A549 (cell line): ENCODE measurements at regions not wholly inside any gene's neighbourhood (a gene's known extent, or its start where the extent isn't known, plus 50 kb on each side); places are given as distances from the start of the nearest gene placed in this dataset.

Experiments used
- ATAC-seq, 2 experiments: fragments of 200-7000 bp in 1 of 2; fragments of >200 bp in 1 of 2; cut with Nextera tagmentation in 1 of 2; cut with Tn5 transposase in 1 of 2; 3 replicates each; pipeline versions ENCODE4 v1.8.0 to v1.9.1; 2018 to 2020; ENCODE audit warnings: mild to moderate bottlenecking in 1 of 2, moderate library complexity in 1 of 2
- CTCF ChIA-PET: fragments of 300-600 bp; sonication (Branson Sonifier 250); formaldehyde crosslinking; extraction: SDS; loops from one replicate; lab custom pipeline; 2021; ENCODE audit warnings: antibody characterized with exemption, inconsistent platforms; lab: Yijun Ruan, JAX
- POLR2A ChIA-PET: fragments of 350-600 bp; formaldehyde crosslinking; extraction: SDS; loops from one replicate; lab custom pipeline; 2021; ENCODE audit warnings: antibody characterized with exemption, inconsistent platforms; lab: Yijun Ruan, JAX
- DNase-seq, 2 experiments: peaks; one replicate each; pipeline versions ENCODE4 v3.0.0 to v3.0.0-alpha.2; 2011 to 2016; ENCODE audit warnings: low read depth in 1 of 2, low spot score in 1 of 2
- FAIRE-seq: peaks from 2 replicates; lab custom pipeline; 2011; peaks lifted over from hg19 to GRCh38; lab: Jason Lieb, UNC
- H3K27ac ChIP-seq, 2 experiments: fragments of >200 bp; sonication (Bioruptor Twin); formaldehyde crosslinking; 3 replicates each; pipeline ENCODE4 v1.5.1; 2016 to 2017
- H3K4me1 ChIP-seq: fragments of >200 bp; sonication (Bioruptor Twin); formaldehyde crosslinking; 3 replicates; pipeline ENCODE4 v1.6.1; 2016
- H3K4me2 ChIP-seq: fragments of >200 bp; sonication (Bioruptor Twin); formaldehyde crosslinking; 3 replicates; pipeline ENCODE4 v1.6.1; 2016
- H3K4me3 ChIP-seq: fragments of >200 bp; sonication (Bioruptor Twin); formaldehyde crosslinking; 3 replicates; pipeline ENCODE4 v1.5.1; 2016
- H3K9me3 ChIP-seq: fragments of >200 bp; sonication (Bioruptor Twin); formaldehyde crosslinking; 3 replicates; pipeline ENCODE4 v1.6.1; 2016
- CBX2 ChIP-seq: fragments of 200-600 bp; sonication (generic); IDR thresholded peaks from 2 replicates; pipeline ENCODE4 v1.6.1; 2016; ENCODE audit warnings: low read depth, mild to moderate bottlenecking, borderline replicate concordance
- CBX8 ChIP-seq: fragments of 200-600 bp; sonication (generic); IDR thresholded peaks from 2 replicates; pipeline ENCODE4 v1.6.1; 2016
- CHD2 ChIP-seq: fragments of 150-350 bp; IDR thresholded peaks from 2 replicates; pipeline ENCODE4 v1.6.1; 2014; ENCODE audit warnings: low read length; ENCODE audit not compliant: partially characterized antibody
- EHF ChIP-seq: fragments of 250-450 bp; sonication (Bioruptor Pico); IDR thresholded peaks from 2 replicates; pipeline ENCODE4 v1.5.0; 2020; ENCODE audit warnings: mild to moderate bottlenecking
- ESRRA ChIP-seq: fragments of 150-350 bp; IDR thresholded peaks from 2 replicates; pipeline ENCODE4 v1.6.1; 2014; ENCODE audit warnings: mild to moderate bottlenecking, low read length, borderline replicate concordance
- FOXS1 ChIP-seq: fragments of 250-450 bp; sonication (Bioruptor Pico); IDR thresholded peaks from 2 replicates; pipeline ENCODE4 v1.5.0; 2020; ENCODE audit warnings: mild to moderate bottlenecking, moderate library complexity
- GATA3 ChIP-seq: IDR thresholded peaks from 2 replicates; pipeline ENCODE4 v1.6.1; 2012; ENCODE audit warnings: borderline replicate concordance
- HDAC2 ChIP-seq: fragments of 200-600 bp; sonication (generic); IDR thresholded peaks from 2 replicates; pipeline ENCODE4 v1.6.1; 2016
- HES2 ChIP-seq: fragments of >200 bp; sonication (Bioruptor Twin); formaldehyde crosslinking; IDR thresholded peaks from 2 replicates; pipeline ENCODE4 v1.6.1; 2016
- HEYL ChIP-seq: fragments of 250-450 bp; sonication (Bioruptor Pico); IDR thresholded peaks from 2 replicates; pipeline ENCODE4 v1.8.0; 2021; ENCODE audit warnings: mild to moderate bottlenecking, moderate library complexity
- HOXA7 ChIP-seq: fragments of 250-450 bp; sonication (Bioruptor Pico); IDR thresholded peaks from 2 replicates; pipeline ENCODE4 v1.5.0; 2020; ENCODE audit warnings: mild to moderate bottlenecking, moderate library complexity
- HOXB13 ChIP-seq: fragments of 250-450 bp; sonication (Bioruptor Pico); IDR thresholded peaks from 2 replicates; pipeline ENCODE4 v1.5.0; 2020; ENCODE audit warnings: low read depth, mild to moderate bottlenecking, moderate library complexity
- HOXB5 ChIP-seq: fragments of 250-450 bp; sonication (Bioruptor Pico); IDR thresholded peaks from 2 replicates; pipeline ENCODE4 v1.5.0; 2020; ENCODE audit warnings: mild to moderate bottlenecking, moderate library complexity
- KDM5A ChIP-seq: fragments of 200-600 bp; sonication (generic); IDR thresholded peaks from 2 replicates; pipeline ENCODE4 v1.6.1; 2016; ENCODE audit warnings: antibody characterized with exemption, mild to moderate bottlenecking
- MAFK ChIP-seq: fragments of 450-650 bp; IDR thresholded peaks from 2 replicates; pipeline ENCODE4 v1.6.1; 2014; ENCODE audit not compliant: partially characterized antibody
- MAZ ChIP-seq: fragments of 150-350 bp; IDR thresholded peaks from 2 replicates; pipeline ENCODE4 v1.6.1; 2014; ENCODE audit warnings: antibody characterized with exemption, low read depth, low read length, borderline replicate concordance
- NFE2L2 ChIP-seq: fragments of 150-350 bp; conservative IDR thresholded peaks from 2 replicates; pipeline ENCODE4 v1.6.1; 2014; ENCODE audit warnings: low read length
- NPAS2 ChIP-seq: fragments of 250-450 bp; sonication (Bioruptor Pico); IDR thresholded peaks from 2 replicates; pipeline ENCODE4 v1.8.0; 2022; ENCODE audit warnings: mild to moderate bottlenecking, moderate library complexity, borderline replicate concordance
- PHF8 ChIP-seq: fragments of 200-600 bp; sonication (generic); IDR thresholded peaks from 2 replicates; pipeline ENCODE4 v1.6.1; 2016; ENCODE audit warnings: low read depth, mild to moderate bottlenecking, antibody characterized with exemption, moderate library complexity, borderline replicate concordance
- POLR2A ChIP-seq: IDR thresholded peaks from 2 replicates; pipeline ENCODE4 v1.6.1; 2012; ENCODE audit warnings: mild to moderate bottlenecking, low read length
- RAD21 ChIP-seq, 2 experiments: fragments of >200 bp in 1 of 2; sonication (Bioruptor Twin) in 1 of 2; formaldehyde crosslinking in 1 of 2; IDR thresholded peaks in 1 of 2; conservative IDR thresholded peaks in 1 of 2; 2 replicates in 1 of 2; 3 replicates in 1 of 2; pipeline ENCODE4 v1.6.1; 2012 to 2018; ENCODE audit warnings: inconsistent platforms in 1 of 2
- RARB ChIP-seq: fragments of 250-450 bp; sonication (Bioruptor Pico); IDR thresholded peaks from 2 replicates; pipeline ENCODE4 v1.8.0; 2021; ENCODE audit warnings: mild to moderate bottlenecking, moderate library complexity
- RNF2 ChIP-seq: fragments of 200-600 bp; sonication (generic); IDR thresholded peaks from 2 replicates; pipeline ENCODE4 v1.6.1; 2016; ENCODE audit warnings: low read depth, mild to moderate bottlenecking, antibody characterized with exemption, moderate library complexity, borderline replicate concordance
- SMC3 ChIP-seq: fragments of >200 bp; sonication (Bioruptor Twin); formaldehyde crosslinking; IDR thresholded peaks from 3 replicates; pipeline ENCODE4 v1.6.1; 2018; ENCODE audit warnings: inconsistent platforms
- SREBF2 ChIP-seq: fragments of 450-650 bp; IDR thresholded peaks from 2 replicates; pipeline ENCODE4 v1.6.1; 2014; ENCODE audit warnings: mild to moderate bottlenecking, moderate library complexity
- TFCP2L1 ChIP-seq: fragments of 250-450 bp; sonication (Bioruptor Pico); IDR thresholded peaks from 2 replicates; pipeline ENCODE4 v1.5.0; 2021; ENCODE audit warnings: mild to moderate bottlenecking
- USF2 ChIP-seq: fragments of 450-650 bp; IDR thresholded peaks from 2 replicates; pipeline ENCODE4 v1.6.1; 2014; ENCODE audit warnings: antibody characterized with exemption
- ZC3H11A ChIP-seq: fragments of 450-650 bp; IDR thresholded peaks from 2 replicates; pipeline ENCODE4 v1.6.1; 2014; ENCODE audit warnings: antibody characterized with exemption, mild to moderate bottlenecking
- ZNF302 ChIP-seq: fragments of 250-450 bp; sonication (Bioruptor Pico); IDR thresholded peaks from 2 replicates; pipeline ENCODE4 v1.9.0; 2021; ENCODE audit warnings: inconsistent platforms, mild to moderate bottlenecking, moderate library complexity
- WGBS: methylation state at CpG from one replicate; pipeline ENCODE4 v1.1.6; 2017; ENCODE audit errors: missing lambda C conversion rate; 5-methylcytosine and 5-hydroxymethylcytosine counted together

GRCh38 chr4:98758182-98758581, 99.8 kb upstream of the TSPAN5 start:
- H3K4me1 ChIP-seq: no peaks in the 10 kb centered on the region
- DNase-seq (no peak), FAIRE-seq (no peak), ATAC-seq (no peak)
- H3K27ac ChIP-seq: no peak overlapping the region
- no peak overlapping the region for H3K4me3 ChIP-seq
- H3K9me3 ChIP-seq: no peaks in the 10 kb centered on the region
- 57% methylated on average over 1 of the region's 1 CpG for WGBS
- POLR2A ChIA-PET: no interaction called here
- CTCF ChIA-PET: no interaction called here
- H3K4me2 ChIP-seq: no peak overlapping the region
- no peak for TF ChIP-seq HEYL

GRCh38 chr4:98754736-98755135, 96.3 kb upstream of the TSPAN5 start:
- Histone ChIP-seq H3K4me1 (no peaks in the 10 kb centered on the region), H3K9me3 (no peaks in the 10 kb centered on the region), H3K4me3 (no peak overlapping the region), H3K4me2 (no peak overlapping the region), H3K27ac (no peak overlapping the region)
- CTCF ChIA-PET: interaction anchor here (1.7 kb wide), 2 partner anchors 10 to 287 kb away, joined by 3 to 4 read pairs; no protein-coding TSS in a partner anchor
- POLR2A ChIA-PET: no interaction called here
- no peak for FAIRE-seq
- DNase-seq: no peak
- 100% methylated on average over 1 of the region's 1 CpG for WGBS
- TF ChIP-seq NFE2L2 (no peak), HES2 (no peak), GATA3 (no peak), HEYL (no peak), CBX8 (no peak), MAZ (no peak), MAFK (no peak), CHD2 (no peak), TFCP2L1 (CRISPR knock-in tag) (no peak), HOXB13 (CRISPR knock-in tag) (no peak), HOXA7 (CRISPR knock-in tag) (no peak), ESRRA (no peak), SREBF2 (no peak), HOXB5 (CRISPR knock-in tag) (no peak), SMC3 (no peak), EHF (CRISPR knock-in tag) (no peak), RAD21 (conservative IDR thresholded peaks at IDR 0.05 in 1 of 2, IDR thresholded peaks at IDR 0.05 in 1 of 2) (no peak)
- no peak for ATAC-seq

- H3K27ac ChIP-seq: no peak overlapping the region
- H3K4me1 ChIP-seq: no peaks in the 10 kb centered on the region
- no peak for TF ChIP-seq HES2
- TF ChIP-seq KDM5A: no peak
- TF ChIP-seq RNF2: no peak
- no peak for TF ChIP-seq HDAC2
- TF ChIP-seq USF2: no peak
- no peak for TF ChIP-seq ZC3H11A
- no peak for TF ChIP-seq CHD2
- TF ChIP-seq NPAS2 (CRISPR knock-in tag): no peak
- TF ChIP-seq CBX2: no peak
- no peak for TF ChIP-seq EHF (CRISPR knock-in tag)
- TF ChIP-seq CBX8: no peak
- TF ChIP-seq RARB (CRISPR knock-in tag): no peak
- no peak for TF ChIP-seq FOXS1 (CRISPR knock-in tag)
- no peak for TF ChIP-seq PHF8
- TF ChIP-seq ZNF302 (CRISPR knock-in tag): no peak
- no peak for TF ChIP-seq POLR2A
- no peak overlapping the region for H3K4me2 ChIP-seq
- CTCF ChIA-PET: no interaction called here
- H3K4me3 ChIP-seq: no peak overlapping the region
- DNase-seq (no peak), FAIRE-seq (no peak), ATAC-seq (no peak)
- H3K9me3 ChIP-seq: no peaks in the 10 kb centered on the region
- POLR2A ChIA-PET: no interaction called here
These were observed 90.8 kb upstream of the TSPAN5 start for GRCh38 chr4:98749206-98749605.
